Fibroblast of lung (primary cell): ENCODE measurements at regions not wholly inside any gene's neighbourhood (a gene's known extent, or its start where the extent isn't known, plus 50 kb on each side); places are given as distances from the start of the nearest gene placed in this dataset.

ENCODE experiments used
- CTCF ChIP-seq, 2 donors: IDR thresholded peaks in 1 of 2; conservative IDR thresholded peaks in 1 of 2; 1 replicate in 1 of 2; 2 replicates in 1 of 2; pipeline ENCODE4 v1.5.1; 2011 to 2012; ENCODE audit warnings: low read length in 2 of 2, control low read depth in 1 of 2, inconsistent platforms in 1 of 2, low read depth in 1 of 2, mild to moderate bottlenecking in 1 of 2
- EZH2 ChIP-seq: IDR thresholded peaks from 2 replicates; pipeline ENCODE4 v1.5.1; 2012; ENCODE audit warnings: low read length, control low read depth, mild to moderate bottlenecking; ENCODE audit errors: missing control alignments

GRCh38 chr2:207334624-207335371 lies 169.1 kb upstream of the KLF7 start:
- TF ChIP-seq CTCF (conservative IDR thresholded peaks at IDR 0.05 in 1 of 2, IDR thresholded peaks at IDR 0.05 in 1 of 2; ENCODE audit: low read depth in 1 of 2, low read length in 2 of 2): no peak
- no peak for TF ChIP-seq EZH2
